Activated gamma-delta T cell treated with Interleukin-2 at 50 U/mL for 16 hours (primary cell): ENCODE measurements at regions not wholly inside any gene's neighbourhood (a gene's known extent, or its start where the extent isn't known, plus 50 kb on each side); places are given as distances from the start of the nearest gene placed in this dataset.

Source experiments
- DNase-seq: peaks from one replicate; pipeline ENCODE4 v3.0.0-alpha.2; 2020

- DNase-seq = no peak
Observed at GRCh38 chrX:21056622-21057021, 317.6 kb upstream of the CNKSR2 start.

GRCh38 chrX:21047034-21047455, 327.2 kb upstream of the CNKSR2 start:
- no peak for DNase-seq

DNA sequence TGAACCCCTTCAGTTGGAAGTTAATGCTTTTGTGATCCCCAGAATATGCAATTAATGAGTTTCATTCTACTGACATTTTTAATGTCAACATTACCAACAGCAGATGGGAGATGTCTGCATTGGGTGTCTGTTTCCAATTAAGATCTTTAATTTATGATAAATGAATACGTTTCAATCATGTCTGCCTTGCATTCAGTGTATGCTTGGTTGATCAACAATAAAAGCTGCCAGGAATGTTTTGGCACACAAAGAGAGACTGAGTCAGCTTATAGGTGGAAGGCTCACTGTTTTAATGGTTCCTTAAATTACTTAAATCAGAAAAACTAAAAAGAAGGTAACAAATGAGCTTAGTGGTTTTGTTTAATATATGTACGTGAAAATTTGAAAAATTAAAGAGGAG, 359.9 kb upstream of the CNKSR2 start:
- no peak for DNase-seq

DNA sequence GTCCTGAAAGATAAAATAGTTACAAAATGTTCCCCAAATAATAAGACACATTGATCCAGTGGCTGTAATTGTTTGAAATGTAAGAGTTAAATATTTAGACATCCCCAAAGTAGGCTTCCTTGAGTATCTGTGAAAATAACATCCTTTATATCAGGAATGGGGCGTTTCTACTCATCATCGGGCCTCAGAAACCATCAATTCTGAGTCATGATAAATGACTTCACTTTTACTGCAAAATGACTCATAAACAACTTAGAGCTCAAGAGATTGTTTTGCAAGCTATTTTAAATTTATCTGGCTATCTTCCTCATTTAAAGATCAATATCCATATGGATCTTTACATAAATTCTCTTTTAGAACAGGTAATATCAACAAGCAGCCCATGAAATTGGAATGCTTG, 369.4 kb upstream of the CNKSR2 start:
- DNase-seq = no peak

DNA sequence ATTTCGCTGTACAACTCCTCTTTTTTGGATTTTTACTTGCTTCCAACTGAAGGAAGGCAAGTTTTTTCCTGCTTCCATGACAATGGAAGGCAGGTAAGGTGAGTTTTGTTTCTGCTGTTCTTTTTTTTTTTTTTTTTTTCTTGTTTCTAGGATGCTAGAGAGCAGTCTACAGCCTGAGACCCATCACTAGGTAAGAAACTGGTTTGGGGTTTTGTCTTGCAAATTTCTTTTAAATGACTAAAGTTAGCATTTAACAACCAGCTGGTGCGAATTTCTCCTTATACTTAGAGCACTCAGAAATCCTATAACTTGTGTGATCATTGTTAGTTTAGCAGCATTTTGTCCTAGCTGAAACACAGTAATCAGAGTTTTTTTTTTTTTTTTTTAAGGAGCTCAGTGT, 378.4 kb upstream of the CNKSR2 start:
- DNase-seq = no peak

- no peak for DNase-seq
Observed at GRCh38 chrX:20989361-20989760, 384.9 kb upstream of the CNKSR2 start.

GRCh38 chrX:20988804-20989203, 385.4 kb upstream of the CNKSR2 start:
- DNase-seq = no peak

DNA sequence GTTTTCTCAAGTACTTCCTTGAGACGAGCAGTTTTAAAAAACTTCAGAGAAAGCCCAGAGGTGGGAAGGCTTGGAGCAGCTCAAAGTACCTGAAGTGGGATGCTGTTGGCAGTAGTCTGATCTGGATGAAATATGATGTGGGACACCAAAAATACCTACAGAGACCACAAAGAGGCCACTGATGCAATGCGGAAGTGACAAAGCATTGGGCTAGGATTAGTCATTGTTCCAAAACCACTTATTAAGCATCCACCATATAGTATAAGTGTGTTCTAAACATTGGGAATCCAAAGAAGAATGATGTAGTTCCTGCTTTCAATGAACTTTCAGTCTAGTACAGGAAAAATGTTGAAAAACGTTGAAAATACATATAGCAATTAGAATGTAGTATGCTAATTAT, 386.1 kb upstream of the CNKSR2 start:
- no peak for DNase-seq

- DNase-seq = no peak
Observed at GRCh38 chrX:20980426-20980825, 393.8 kb upstream of the CNKSR2 start.

DNA sequence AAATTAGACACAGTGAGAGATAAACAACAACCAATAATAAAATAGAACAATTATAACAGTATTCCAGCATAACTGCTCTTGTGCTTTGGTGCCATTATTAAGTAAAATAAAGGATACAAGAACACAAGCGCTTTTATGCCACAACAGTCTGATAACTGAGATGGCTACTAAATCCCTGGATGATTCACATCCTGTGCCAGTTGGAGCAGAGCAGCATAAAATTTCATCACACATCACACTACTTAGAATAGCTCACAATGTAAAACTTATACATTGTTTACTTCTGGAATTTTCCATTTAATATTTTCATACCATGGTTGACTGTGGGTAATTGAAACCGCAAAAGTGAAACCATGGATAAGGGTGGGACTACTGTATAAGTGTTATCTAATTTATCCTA, 399.9 kb upstream of the CNKSR2 start:
- no peak for DNase-seq

DNA sequence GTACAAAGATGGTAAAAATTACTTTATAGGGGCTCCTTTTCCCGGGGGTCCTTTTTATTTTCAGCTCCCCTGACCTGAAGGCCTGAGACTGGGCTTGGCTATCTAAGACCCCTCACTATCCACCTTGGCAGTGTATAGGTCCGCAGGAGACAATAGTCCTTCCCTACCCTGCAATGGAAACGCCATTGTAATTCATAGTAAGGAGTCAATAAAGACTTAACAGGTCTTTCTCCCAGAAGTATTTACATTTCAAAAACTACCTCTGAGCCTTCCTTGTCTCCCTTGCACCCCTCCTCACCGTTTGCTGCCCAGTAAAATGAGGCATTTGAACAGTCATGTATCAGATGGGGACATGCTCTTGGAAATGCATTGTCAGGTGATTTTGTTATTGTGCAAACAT, 401.2 kb upstream of the CNKSR2 start:
- DNase-seq = no peak

- DNase-seq = no peak
Observed at GRCh38 chrX:20971250-20971649, 403.0 kb upstream of the CNKSR2 start.

DNA sequence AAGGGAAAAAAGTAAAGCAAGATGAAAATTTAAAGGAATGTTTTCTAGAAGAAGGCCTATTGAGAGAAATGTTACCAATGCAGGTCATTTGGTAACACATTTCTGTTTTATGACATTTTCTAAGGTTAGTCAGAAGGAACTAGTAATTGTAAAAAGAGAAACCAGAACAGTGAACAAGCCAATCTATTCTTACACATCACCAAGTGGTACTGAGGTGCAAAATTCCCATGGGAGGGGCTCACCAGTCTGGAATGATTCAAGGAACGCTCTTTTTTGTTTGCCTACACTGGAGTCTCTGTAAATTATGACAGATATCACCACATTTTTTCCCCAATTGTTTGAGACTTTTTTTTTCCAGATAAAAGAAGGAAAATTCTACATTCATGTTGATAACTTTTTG, 404.7 kb upstream of the CNKSR2 start:
- DNase-seq = no peak

DNA sequence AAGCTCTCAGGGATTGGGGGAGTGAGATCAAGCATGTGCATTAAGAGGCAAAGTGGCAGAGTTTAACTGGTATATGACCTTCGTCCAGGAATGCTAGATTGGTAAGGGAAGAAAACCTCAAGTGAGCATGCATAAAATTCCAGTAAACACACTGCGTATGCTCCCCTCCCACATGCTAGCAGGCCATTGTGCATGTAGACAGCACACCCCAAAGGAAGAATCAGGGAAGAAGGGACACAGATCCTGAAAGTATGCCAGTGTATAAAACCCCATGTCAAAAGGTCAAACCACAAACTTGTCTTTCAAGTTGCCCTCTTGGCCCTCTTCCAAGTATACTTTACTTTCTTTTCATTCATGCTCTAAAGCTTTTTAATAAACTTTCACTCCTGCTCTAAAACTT, 405.2 kb upstream of the CNKSR2 start:
- DNase-seq = no peak

DNA sequence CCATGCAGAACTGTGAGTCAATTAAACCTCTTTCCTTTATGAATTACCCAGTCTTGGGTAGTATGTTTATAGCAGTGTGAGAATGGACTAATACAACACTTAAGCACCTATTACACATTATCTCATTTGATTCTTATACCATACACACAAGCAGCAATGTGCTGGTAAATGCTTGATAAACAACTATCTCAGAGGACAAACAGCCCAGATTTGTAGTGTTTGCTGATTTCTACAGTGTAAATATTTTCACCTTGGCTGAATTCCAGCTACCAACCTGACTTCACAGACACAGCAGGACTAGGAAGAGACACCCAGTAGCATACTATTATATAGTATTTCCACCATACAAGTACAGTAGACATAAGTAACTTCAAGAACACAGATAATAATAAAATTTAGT, 406.5 kb upstream of the CNKSR2 start:
- no peak for DNase-seq

DNA sequence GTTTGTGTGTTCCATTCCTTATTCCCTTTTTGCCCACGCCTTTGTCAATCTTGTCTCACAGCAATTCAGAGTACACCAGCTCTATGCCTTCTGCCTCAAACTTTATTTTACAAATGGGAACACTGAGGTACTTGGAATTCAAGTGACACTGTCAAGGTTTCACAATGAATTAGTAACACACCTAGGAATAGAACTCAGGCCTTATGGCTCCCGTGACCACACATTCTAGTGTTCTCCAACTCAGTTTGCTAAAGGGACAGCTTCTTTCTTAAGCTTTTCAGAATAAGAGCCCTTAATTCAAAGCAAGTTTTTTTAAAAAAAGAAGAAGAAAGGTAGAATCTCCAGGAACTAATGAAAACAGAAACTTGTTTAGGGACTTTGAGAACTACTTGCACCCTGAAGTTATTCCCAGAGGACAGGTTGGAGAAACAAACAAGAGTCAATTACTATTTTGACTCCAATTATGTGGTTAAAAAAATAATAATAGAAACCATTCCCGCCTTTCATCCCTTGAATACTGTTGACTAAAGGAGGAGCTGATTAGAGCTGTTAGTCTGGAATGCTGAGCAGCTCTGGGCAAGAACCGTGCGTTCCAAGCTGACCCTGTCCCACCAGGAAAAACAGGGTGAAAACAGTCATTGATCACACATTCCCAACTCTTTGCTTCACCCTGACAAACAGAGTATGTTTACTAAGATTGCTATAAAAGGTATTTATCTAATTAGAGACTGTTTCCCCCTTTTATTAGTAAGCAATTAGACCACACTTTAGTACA, 408.8 kb upstream of the CNKSR2 start:
- no peak for DNase-seq

DNA sequence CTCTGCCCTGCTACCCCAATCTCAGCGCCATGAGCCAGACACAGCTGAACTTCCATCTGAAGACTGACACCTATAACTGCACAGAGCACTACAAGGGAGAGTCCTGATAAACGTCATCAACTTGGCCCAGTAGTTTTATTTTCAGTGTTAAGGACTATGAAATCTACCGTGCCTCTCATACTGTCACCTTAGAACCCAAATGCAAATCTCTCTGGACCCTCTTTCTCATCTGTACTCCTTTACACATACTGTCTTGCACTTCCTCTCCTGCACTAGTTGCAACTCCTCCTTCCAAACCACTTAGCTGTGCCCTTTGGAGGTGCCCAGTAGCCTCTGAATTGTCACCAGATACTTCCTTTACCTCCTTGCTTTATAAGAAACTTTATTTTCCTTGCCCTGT, 420.2 kb upstream of the CNKSR2 start:
- no peak for DNase-seq

DNA sequence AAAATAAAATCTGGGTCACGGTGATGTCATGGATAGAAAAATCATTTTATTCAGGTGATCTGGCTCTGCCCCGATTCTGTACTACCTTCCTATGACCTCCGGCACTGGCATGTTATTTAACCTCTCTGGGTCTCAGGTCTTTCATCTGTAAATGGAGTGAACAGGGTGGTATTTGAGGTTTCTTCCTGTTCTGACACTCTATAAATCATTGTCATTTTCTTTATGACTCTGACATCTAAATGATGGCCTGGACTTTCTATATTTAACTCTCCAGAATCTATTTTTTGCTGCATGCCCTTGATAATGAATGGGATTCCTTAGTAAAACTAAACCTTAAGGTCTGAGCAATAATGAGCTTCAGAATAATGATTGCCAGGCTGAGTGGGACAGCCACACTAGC, 422.0 kb upstream of the CNKSR2 start:
- DNase-seq = no peak

- no peak for DNase-seq
Observed at GRCh38 chrX:20951016-20951810, 423.0 kb upstream of the CNKSR2 start.

DNA sequence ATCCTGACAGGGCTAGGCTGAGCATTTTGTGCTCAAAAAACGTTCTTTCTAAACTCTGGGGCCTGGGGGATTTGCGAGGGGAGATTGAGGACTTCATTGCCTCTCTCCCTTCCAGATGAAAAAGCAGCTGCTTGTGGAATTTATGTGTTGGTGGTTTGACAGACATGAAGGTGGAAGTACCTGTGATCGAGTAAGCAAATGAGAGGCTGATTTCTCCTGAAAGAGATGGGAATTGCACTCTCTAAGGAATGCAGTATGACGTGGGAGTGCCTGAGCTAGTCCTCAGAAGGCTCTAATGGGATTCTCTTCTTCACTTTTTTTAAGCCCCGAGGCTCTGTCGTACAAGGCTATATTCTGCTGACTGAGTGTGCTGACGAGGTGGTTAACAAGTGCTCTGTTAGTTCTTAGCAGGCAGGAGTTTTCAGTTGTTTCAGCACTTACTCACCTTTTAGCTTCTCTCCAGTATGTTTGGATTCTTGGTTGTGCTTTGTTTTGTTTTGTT, 426.8 kb upstream of the CNKSR2 start:
- no peak for DNase-seq

DNA sequence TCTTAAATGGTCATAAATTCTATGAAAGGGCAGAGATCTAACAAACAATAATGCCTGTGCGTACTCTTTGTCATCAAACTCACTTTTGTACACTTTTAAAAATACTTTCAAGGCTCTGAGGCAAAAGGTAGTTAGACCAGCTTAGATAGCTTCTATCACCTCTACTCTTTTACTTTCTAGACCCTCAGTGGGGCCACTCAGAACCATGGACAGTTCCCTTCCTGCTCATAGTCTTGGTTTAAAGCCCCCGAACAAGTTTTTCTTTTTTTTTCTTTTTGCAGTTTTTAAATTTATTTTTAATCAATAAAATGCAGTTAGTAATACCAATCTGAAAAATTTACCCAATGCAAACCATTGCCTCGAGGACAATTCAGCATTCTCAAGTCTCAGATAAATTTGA, 460.5 kb upstream of the CNKSR2 start:
- DNase-seq = no peak

DNA sequence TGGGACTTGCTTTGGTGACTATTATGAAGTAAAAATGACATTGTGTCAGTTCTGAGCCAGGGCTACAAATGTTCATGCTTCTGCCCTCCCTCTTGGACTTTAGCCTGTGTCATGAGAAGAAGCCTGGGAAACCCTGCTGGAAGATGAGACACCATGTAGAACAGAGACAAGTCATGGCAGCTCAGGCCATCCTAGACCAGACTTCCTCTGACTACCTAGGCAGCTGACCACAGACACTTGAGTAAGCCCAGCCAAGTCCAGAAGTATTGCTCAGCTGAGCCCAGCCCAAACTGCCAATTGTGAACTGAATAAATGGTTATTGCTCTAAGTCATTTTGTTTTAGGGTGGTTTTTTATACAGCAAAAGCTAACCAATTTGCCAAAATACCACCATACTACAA, 467.6 kb upstream of the CNKSR2 start:
- no peak for DNase-seq

DNA sequence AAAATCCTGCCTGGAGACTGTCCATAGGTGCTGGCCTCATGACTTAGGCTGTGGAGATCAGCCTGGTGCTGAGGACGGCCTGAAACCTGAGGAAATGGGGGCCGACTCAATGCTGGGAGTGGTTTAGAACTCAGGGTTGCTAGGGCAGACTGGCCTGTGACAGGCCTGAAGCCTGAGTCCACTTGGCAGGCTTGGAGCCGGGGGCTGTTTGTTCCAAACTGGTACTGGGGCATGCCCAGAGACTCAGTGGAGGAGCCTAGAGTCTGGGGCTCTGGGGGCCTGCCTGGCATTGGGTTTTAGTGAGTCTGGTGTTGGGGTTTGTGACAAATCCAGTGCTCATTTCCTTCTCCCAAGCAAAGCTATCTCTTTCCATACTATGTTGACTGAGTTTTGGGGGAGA, 489.7 kb upstream of the CNKSR2 start:
- DNase-seq = no peak

DNA sequence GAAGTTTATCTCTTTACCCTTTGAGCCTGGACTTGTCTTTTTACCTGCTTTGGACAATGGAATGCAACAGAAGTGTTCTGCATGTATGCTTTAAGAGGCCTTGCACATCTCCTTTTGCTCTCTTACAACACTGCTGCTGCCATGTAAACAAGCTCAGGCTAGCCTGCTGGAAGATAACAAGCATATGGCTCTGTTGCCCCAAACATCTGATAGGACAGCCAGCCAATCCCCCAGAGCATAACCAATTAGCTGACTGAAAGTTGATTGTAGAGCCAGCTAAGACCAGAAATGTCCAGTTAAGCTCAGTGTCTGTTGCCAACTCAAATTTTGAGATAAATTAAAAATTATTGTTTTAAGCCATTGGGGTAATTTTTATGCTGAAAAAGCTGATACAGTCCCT, 510.6 kb upstream of the CNKSR2 start:
- DNase-seq = no peak
